Keratinocyte (primary cell): ENCODE measurements at regions not wholly inside any gene's neighbourhood (a gene's known extent, or its start where the extent isn't known, plus 50 kb on each side); places are given as distances from the start of the nearest gene placed in this dataset.

Source experiments
- DNase-seq: peaks from one replicate; pipeline ENCODE4 v3.0.0-alpha.2; 2011; ENCODE audit warnings: low read depth, missing footprints, low spot score
- FAIRE-seq: peaks from 2 replicates; lab custom pipeline; 2011; peaks lifted over from hg19 to GRCh38; lab: Jason Lieb, UNC
- H2AFZ ChIP-seq: 2 replicates; pipeline ENCODE4 v1.6.0; 2012; ENCODE audit warnings: low read length, control low read depth, inconsistent platforms; ENCODE audit not compliant: control insufficient read depth
- H3K27ac ChIP-seq: 2 replicates; pipeline ENCODE4 v1.5.1; 2011; ENCODE audit warnings: low read length; ENCODE audit not compliant: control insufficient read depth, insufficient read depth
- H3K27me3 ChIP-seq: 3 replicates; pipeline ENCODE4 v1.6.0; 2011; ENCODE audit warnings: low read length; ENCODE audit not compliant: control insufficient read depth, insufficient read depth; ENCODE audit errors: extremely low read depth
- H3K36me3 ChIP-seq, 2 experiments: 2 replicates in 1 of 2; 3 replicates in 1 of 2; pipeline ENCODE4 v1.5.1; 2011; ENCODE audit warnings: low read length in 2 of 2, mild to moderate bottlenecking in 1 of 2; ENCODE audit not compliant: control insufficient read depth in 2 of 2, insufficient read depth in 2 of 2; ENCODE audit errors: extremely low read depth in 1 of 2
- H3K4me1 ChIP-seq: 3 replicates; pipeline ENCODE4 v1.5.1; 2011; ENCODE audit warnings: low read length; ENCODE audit not compliant: control insufficient read depth, insufficient read depth; ENCODE audit errors: extremely low read depth
- H3K4me2 ChIP-seq: 3 replicates; pipeline ENCODE4 v1.6.0; 2011; ENCODE audit warnings: low read depth, low read length; ENCODE audit not compliant: control insufficient read depth, insufficient read depth; ENCODE audit errors: extremely low read depth
- H3K4me3 ChIP-seq, 3 experiments: fragments of 200-600 bp in 1 of 3; sonication (generic) in 1 of 3; 2 replicates in 2 of 3; 3 replicates in 1 of 3; pipeline ENCODE4 v1.5.1; 2011 to 2016; ENCODE audit warnings: low read length in 3 of 3, mild to moderate bottlenecking in 3 of 3, control low read depth in 2 of 3, inconsistent platforms in 1 of 3, low read depth in 1 of 3, mixed read lengths in 1 of 3, mixed run types in 1 of 3, moderate library complexity in 1 of 3; ENCODE audit not compliant: control insufficient read depth in 2 of 3, insufficient read depth in 2 of 3; ENCODE audit errors: extremely low read depth in 1 of 3
- H3K79me2 ChIP-seq: 2 replicates; pipeline ENCODE4 v1.6.0; 2012; ENCODE audit warnings: low read length; ENCODE audit not compliant: control insufficient read depth, insufficient read depth
- H3K9ac ChIP-seq: 3 replicates; pipeline ENCODE4 v1.6.0; 2011; ENCODE audit warnings: low read length; ENCODE audit not compliant: control insufficient read depth, insufficient read depth; ENCODE audit errors: extremely low read depth
- H3K9me1 ChIP-seq: 3 replicates; pipeline ENCODE4 v1.6.0; 2011; ENCODE audit warnings: low read length; ENCODE audit not compliant: control insufficient read depth, insufficient read depth; ENCODE audit errors: extremely low read depth
- H3K9me3 ChIP-seq: 2 replicates; pipeline ENCODE4 v1.5.1; 2012; ENCODE audit warnings: low read depth, low read length; ENCODE audit not compliant: control insufficient read depth
- H4K20me1 ChIP-seq: 3 replicates; pipeline ENCODE4 v1.6.0; 2011; ENCODE audit warnings: low read length; ENCODE audit not compliant: control insufficient read depth, insufficient read depth; ENCODE audit errors: extremely low read depth
- CTCF ChIP-seq, 3 experiments: IDR thresholded peaks in 1 of 3; conservative IDR thresholded peaks in 1 of 3; optimal IDR thresholded peaks in 1 of 3; 2 replicates in 2 of 3; 3 replicates in 1 of 3; pipeline versions ENCODE3 to v1.5.1; 2011; ENCODE audit warnings: low read length in 3 of 3, mild to moderate bottlenecking in 3 of 3, moderate library complexity in 2 of 3, control low read depth in 1 of 3, inconsistent platforms in 1 of 3; ENCODE audit not compliant: insufficient read depth in 2 of 3; ENCODE audit errors: extremely low read depth in 1 of 3
- EZH2 ChIP-seq: IDR thresholded peaks from one replicate; pipeline ENCODE4 v1.6.1; 2012; ENCODE audit warnings: inconsistent platforms, mild to moderate bottlenecking, low read length, moderate library complexity
- dilution Hi-C: fragments of 300-500 bp; cut with MboI; formaldehyde crosslinking; loops from one replicate; pipeline ENCODE4 v1.7.0; 2020; ENCODE audit warnings: low sequenced_read_pairs; ENCODE audit not compliant: extremely low pct_ligation_motif_present

DNA sequence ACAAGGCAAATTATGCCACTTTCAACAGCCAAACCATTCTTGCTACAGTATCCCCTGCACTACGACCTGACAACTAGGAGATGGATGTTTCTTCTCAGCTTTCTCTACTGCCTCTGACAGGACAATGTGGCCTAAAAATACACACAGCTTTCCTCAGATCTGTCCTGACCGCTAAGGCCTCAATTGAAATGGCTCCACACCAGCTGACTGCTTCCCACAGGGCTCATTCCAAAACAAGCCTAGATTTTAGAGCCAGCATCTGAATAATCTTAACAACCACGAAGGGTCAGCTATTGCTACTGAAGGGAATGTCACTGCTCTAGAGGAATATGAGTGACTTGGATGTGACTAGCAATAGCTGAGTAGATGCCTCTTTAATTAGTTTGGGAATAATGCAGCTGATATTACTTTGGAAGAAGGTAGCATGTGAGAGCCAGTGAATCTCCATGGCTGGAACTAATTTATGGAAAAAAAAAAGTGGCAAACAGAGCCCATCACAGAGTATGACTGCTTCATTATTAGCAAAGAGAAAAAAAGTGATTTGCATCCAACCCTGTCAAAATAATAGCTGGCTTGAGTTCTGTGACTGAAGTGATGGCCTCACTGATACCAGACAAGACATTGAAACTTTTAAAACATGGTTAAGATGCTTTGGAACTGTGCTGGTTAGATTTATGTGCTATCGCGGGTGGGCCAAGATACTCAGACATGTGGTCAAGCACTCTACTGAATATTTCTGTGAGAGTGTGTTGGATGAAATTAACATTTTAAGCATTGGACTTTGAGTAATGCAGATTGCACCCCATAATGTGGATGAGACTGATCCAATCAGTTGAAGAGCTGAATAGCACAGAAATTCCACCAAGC is 450.2 kb downstream of the NR2F1-AS1 start:
- Histone ChIP-seq H3K4me3 (no peak overlapping the region), H3K9me3 (no peaks in the 10 kb centered on the region), H3K79me2 (no peaks in the 10 kb centered on the region), H2AFZ (no peak overlapping the region), H4K20me1 (no peaks in the 10 kb centered on the region), H3K4me1 (no peaks in the 10 kb centered on the region), H3K4me2 (no peak overlapping the region), H3K9me1 (no peaks in the 10 kb centered on the region), H3K9ac (no peak overlapping the region), H3K27me3 (no peaks in the 10 kb centered on the region), H3K27ac (no peak overlapping the region), H3K36me3 (no peaks in the 10 kb centered on the region)
- FAIRE-seq (no peak), DNase-seq (no peak)
- TF ChIP-seq EZH2 (no peak), CTCF (optimal IDR thresholded peaks at IDR 0.05 in 1 of 3, IDR thresholded peaks at IDR 0.05 in 1 of 3, conservative IDR thresholded peaks at IDR 0.05 in 1 of 3; ENCODE audit: extremely low read depth in 1 of 3, insufficient read depth in 2 of 3, low read length in 3 of 3) (no peak)
- dilution Hi-C loops: no loop called here

DNA sequence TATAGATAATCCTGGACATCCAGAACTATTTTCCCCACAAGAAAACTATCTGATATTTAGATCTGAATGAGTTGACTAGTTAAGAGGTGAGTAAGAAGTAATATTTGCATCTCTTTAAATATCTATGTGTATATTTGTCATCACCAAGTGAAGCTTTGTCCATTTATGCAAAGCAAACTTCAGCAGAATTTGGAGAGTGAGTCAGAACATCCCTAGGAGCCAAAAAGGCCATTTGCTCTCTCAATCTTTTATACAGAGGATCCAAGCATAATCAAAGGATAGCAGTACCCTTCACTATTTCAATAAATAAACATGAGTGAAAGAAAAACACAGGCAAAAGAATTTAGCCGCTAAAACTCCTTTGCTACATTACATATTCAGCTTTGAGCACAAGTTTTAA is 454.4 kb downstream of the NR2F1-AS1 start:
- Histone ChIP-seq H3K27me3 (no peaks in the 10 kb centered on the region), H3K36me3 (no peaks in the 10 kb centered on the region), H3K9me3 (no peaks in the 10 kb centered on the region), H3K9ac (no peak overlapping the region), H3K4me1 (no peaks in the 10 kb centered on the region), H3K79me2 (no peaks in the 10 kb centered on the region), H3K27ac (no peak overlapping the region), H4K20me1 (no peaks in the 10 kb centered on the region), H3K4me3 (no peak overlapping the region), H2AFZ (no peak overlapping the region), H3K9me1 (no peaks in the 10 kb centered on the region), H3K4me2 (no peak overlapping the region)
- dilution Hi-C loops: no loop called here
- DNase-seq (no peak), FAIRE-seq (no peak)
- TF ChIP-seq CTCF (optimal IDR thresholded peaks at IDR 0.05 in 1 of 3, IDR thresholded peaks at IDR 0.05 in 1 of 3, conservative IDR thresholded peaks at IDR 0.05 in 1 of 3; ENCODE audit: extremely low read depth in 1 of 3, insufficient read depth in 2 of 3, low read length in 3 of 3) (no peak), EZH2 (no peak)
